Colonic mucosa (tissue), 4 donors: ENCODE measurements at regions not wholly inside any gene's neighbourhood (a gene's known extent, or its start where the extent isn't known, plus 50 kb on each side); places are given as distances from the start of the nearest gene placed in this dataset.

ENCODE experiments used
- DNase-seq: peaks from one replicate; pipeline ENCODE4 v3.0.0-alpha.2; 2020
- H3K27ac ChIP-seq: fragments of 200-600 bp; one replicate; pipeline ENCODE4 v1.8.0; 2021
- H3K27me3 ChIP-seq: fragments of 200-600 bp; one replicate; pipeline ENCODE4 v1.8.0; 2021
- H3K36me3 ChIP-seq: fragments of 200-600 bp; one replicate; pipeline ENCODE4 v1.8.0; 2021
- H3K4me1 ChIP-seq: fragments of 200-600 bp; one replicate; pipeline ENCODE4 v1.8.0; 2021; ENCODE audit warnings: mild to moderate bottlenecking
- H3K4me3 ChIP-seq: fragments of 200-600 bp; one replicate; pipeline ENCODE4 v1.8.0; 2021
- H3K9ac ChIP-seq, 2 donors: one replicate each; pipeline ENCODE4 v1.7.0; 2013; ENCODE audit warnings: control low read depth in 2 of 2, low read depth in 2 of 2, low read length in 2 of 2
- H3K9me3 ChIP-seq: fragments of 200-600 bp; one replicate; pipeline ENCODE4 v1.8.0; 2021
- CTCF ChIP-seq: fragments of 200-600 bp; IDR thresholded peaks from one replicate; pipeline ENCODE4 v1.8.0; 2022; ENCODE audit warnings: antibody characterized with exemption, mild to moderate bottlenecking
- intact Hi-C: fragments of 100-400 bp; cut with DNase I; formaldehyde crosslinking; loops from one replicate; pipeline ENCODE4 v1.14.1; 2022
- donor health status: healthy.
- donor health status: DM: no; HTN: no; CAD: no.
- donor health status: DM: no; HTN: no; CAD: no.

GRCh38 chr5:30687461-30687860 lies 506.0 kb upstream of the CDH6 start:
- Histone ChIP-seq H3K27me3 (no peaks in the 10 kb centered on the region), H3K4me3 (no peak overlapping the region), H3K9me3 (no peaks in the 10 kb centered on the region), H3K36me3 (no peaks in the 10 kb centered on the region), H3K9ac (no peak overlapping the region), H3K4me1 (no peaks in the 10 kb centered on the region), H3K27ac (no peak overlapping the region)
- no peak for DNase-seq
- no peak for TF ChIP-seq CTCF
- intact Hi-C loops: no loop called here

GRCh38 chr5:30686530-30686929 lies 507.0 kb upstream of the CDH6 start:
- no peaks in the 10 kb centered on the region for H3K4me1 ChIP-seq
- no peaks in the 10 kb centered on the region for H3K36me3 ChIP-seq
- no peak for TF ChIP-seq CTCF
- intact Hi-C loops: no loop called here
- H3K4me3 ChIP-seq: no peak overlapping the region
- no peak overlapping the region for H3K27ac ChIP-seq
- H3K9me3 ChIP-seq: no peaks in the 10 kb centered on the region
- DNase-seq: no peak
- H3K9ac ChIP-seq: no peak overlapping the region
- H3K27me3 ChIP-seq: no peaks in the 10 kb centered on the region

GRCh38 chr5:30676223-30676840 lies 517.2 kb upstream of the CDH6 start:
- TF ChIP-seq CTCF: no peak
- Histone ChIP-seq H3K4me1 (no peaks in the 10 kb centered on the region), H3K36me3 (no peaks in the 10 kb centered on the region), H3K27me3 (no peaks in the 10 kb centered on the region), H3K9ac (no peak overlapping the region), H3K9me3 (no peaks in the 10 kb centered on the region), H3K27ac (no peak overlapping the region), H3K4me3 (no peak overlapping the region)
- no peak for DNase-seq
- intact Hi-C loops: no loop called here

GRCh38 chr5:30667293-30667692 lies 526.2 kb upstream of the CDH6 start:
- H3K4me1 ChIP-seq: no peaks in the 10 kb centered on the region
- H3K4me3 ChIP-seq: no peak overlapping the region
- H3K36me3 ChIP-seq: no peaks in the 10 kb centered on the region
- no peak for TF ChIP-seq CTCF
- no peak overlapping the region for H3K9ac ChIP-seq
- no peak for DNase-seq
- no peaks in the 10 kb centered on the region for H3K27me3 ChIP-seq
- intact Hi-C loops: no loop called here
- H3K9me3 ChIP-seq: no peaks in the 10 kb centered on the region
- no peak overlapping the region for H3K27ac ChIP-seq

GRCh38 chr5:30663536-30663935 lies 530.0 kb upstream of the CDH6 start:
- Histone ChIP-seq H3K9me3 (no peaks in the 10 kb centered on the region), H3K36me3 (no peaks in the 10 kb centered on the region), H3K27me3 (no peaks in the 10 kb centered on the region), H3K9ac (no peak overlapping the region), H3K4me1 (no peaks in the 10 kb centered on the region), H3K27ac (no peak overlapping the region), H3K4me3 (no peak overlapping the region)
- no peak for DNase-seq
- intact Hi-C loops: no loop called here
- TF ChIP-seq CTCF: no peak

- Histone ChIP-seq H3K9ac (no peak overlapping the region), H3K27me3 (no peaks in the 10 kb centered on the region), H3K36me3 (no peaks in the 10 kb centered on the region), H3K4me3 (no peak overlapping the region), H3K9me3 (no peaks in the 10 kb centered on the region), H3K4me1 (no peaks in the 10 kb centered on the region), H3K27ac (no peak overlapping the region)
- intact Hi-C loops: no loop called here
- no peak for DNase-seq
- TF ChIP-seq CTCF: no peak
These were observed 531.1 kb upstream of the CDH6 start for GRCh38 chr5:30662373-30662772.
